ENCODE measurements at regions not wholly inside any gene's neighbourhood (a gene's known extent, or its start where the extent isn't known, plus 50 kb on each side); places are given as distances from the start of the nearest gene placed in this dataset.

DNA sequence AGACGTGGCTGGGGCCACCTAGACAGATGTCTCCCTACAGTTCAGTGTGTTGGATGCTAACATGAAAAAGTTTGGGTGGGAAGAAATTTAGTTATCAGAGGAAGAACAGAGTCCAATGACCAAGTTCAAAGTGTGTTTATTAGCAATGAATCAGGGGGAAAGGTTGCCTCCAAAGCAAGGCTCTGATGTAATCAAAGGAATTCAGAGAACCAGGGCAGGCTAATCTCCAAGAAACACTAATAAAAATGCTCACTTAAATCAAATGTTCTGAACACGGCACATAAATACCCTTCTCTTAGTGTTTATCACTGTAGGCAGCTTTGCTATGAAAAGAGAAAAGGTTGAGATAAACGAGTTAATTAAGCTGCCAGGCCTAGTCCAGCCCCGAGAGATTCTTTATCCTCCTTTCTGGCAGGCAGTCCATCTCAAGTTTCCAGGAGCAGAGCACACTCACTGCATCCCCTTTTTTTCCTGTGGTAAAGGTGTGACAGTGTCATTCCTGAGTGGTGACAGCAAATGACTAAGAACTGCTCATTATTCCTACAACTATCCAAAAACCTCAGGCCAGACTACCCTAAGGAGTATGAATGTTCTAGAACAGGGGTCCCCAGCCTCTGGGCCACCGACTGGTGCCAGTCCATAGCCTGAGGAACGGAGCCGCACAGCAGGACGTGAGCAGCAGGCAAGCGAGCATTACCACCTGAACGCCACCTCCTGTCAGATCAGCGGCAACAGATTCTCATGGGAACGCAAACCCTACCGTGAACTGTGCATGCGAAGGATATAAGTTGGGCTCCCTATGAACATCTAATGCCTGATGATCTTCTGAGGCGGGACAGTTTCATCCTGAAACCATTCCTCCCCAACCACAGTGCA is 66.9 kb upstream of the FHIP2A start:
- TF ChIP-seq, protein P1, sequence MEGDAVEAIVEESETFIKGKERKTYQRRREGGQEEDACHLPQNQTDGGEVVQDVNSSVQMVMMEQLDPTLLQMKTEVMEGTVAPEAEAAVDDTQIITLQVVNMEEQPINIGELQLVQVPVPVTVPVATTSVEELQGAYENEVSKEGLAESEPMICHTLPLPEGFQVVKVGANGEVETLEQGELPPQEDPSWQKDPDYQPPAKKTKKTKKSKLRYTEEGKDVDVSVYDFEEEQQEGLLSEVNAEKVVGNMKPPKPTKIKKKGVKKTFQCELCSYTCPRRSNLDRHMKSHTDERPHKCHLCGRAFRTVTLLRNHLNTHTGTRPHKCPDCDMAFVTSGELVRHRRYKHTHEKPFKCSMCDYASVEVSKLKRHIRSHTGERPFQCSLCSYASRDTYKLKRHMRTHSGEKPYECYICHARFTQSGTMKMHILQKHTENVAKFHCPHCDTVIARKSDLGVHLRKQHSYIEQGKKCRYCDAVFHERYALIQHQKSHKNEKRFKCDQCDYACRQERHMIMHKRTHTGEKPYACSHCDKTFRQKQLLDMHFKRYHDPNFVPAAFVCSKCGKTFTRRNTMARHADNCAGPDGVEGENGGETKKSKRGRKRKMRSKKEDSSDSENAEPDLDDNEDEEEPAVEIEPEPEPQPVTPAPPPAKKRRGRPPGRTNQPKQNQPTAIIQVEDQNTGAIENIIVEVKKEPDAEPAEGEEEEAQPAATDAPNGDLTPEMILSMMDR (IDR thresholded peaks at IDR 0.05) = no peak
- Mint-ChIP-seq H3K36me3 (ENCODE audit: low read depth) (no peaks in the 10 kb centered on the region), H3K27me3 (peaks cover 5% of the 10 kb centered on the region), H3K4me1 (ENCODE audit: low read depth) (no peaks in the 10 kb centered on the region), H3K9me3 (no peaks in the 10 kb centered on the region), H3K4me3 (no peak overlapping the region), H3K27ac (no peak overlapping the region)
- POLR2A ChIA-PET = no interaction called here
- intact Hi-C loops (cut with micrococcal nuclease) = no loop called here
- no peak for DNase-seq
- CTCF ChIA-PET = interaction anchor here (0.6 to 0.7 kb wide), 2 partner anchors 41 to 1253 kb away, joined by 3 to 4 read pairs; no protein-coding TSS in a partner anchor
- ATAC-seq = no peak

DNA sequence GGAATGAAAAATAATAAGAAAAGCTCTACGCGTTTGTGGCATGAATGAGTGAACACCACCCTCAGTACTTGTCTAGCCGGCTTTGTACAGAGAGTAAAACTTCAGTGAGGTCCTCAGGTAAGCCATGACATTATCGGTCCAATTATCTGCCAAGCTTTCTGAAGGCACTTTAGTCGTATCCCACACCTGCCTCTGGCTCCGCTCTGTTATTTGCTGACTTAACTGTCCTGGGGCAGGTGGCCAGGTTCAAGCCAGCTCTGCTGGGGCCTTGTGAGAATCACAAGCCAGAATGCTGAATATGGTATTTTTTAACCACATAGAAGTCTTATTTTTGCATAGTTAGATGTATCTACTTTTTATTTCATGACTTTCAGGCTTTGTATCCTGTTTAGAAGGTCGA is 66.0 kb upstream of the FHIP2A start:
- no peak for DNase-seq
- intact Hi-C loops (cut with micrococcal nuclease) = no loop called here
- H3K4me1 Mint-ChIP-seq (ENCODE audit: low read depth) = no peaks in the 10 kb centered on the region
- no peaks in the 10 kb centered on the region for H3K36me3 Mint-ChIP-seq (ENCODE audit: low read depth)
- ChIA-PET CTCF (interaction anchor here (0.6 to 0.7 kb wide), 2 partner anchors 41 to 1254 kb away, joined by 3 to 4 read pairs; no protein-coding TSS in a partner anchor), POLR2A (no interaction called here)
- no peak overlapping the region for H3K4me3 Mint-ChIP-seq
- peaks cover 6% of the 10 kb centered on the region for H3K27me3 Mint-ChIP-seq
- H3K9me3 Mint-ChIP-seq = no peaks in the 10 kb centered on the region
- ATAC-seq = no peak
- TF ChIP-seq, protein P1 (IDR thresholded peaks at IDR 0.05) = no peak
- H3K27ac Mint-ChIP-seq = no peak overlapping the region

DNA sequence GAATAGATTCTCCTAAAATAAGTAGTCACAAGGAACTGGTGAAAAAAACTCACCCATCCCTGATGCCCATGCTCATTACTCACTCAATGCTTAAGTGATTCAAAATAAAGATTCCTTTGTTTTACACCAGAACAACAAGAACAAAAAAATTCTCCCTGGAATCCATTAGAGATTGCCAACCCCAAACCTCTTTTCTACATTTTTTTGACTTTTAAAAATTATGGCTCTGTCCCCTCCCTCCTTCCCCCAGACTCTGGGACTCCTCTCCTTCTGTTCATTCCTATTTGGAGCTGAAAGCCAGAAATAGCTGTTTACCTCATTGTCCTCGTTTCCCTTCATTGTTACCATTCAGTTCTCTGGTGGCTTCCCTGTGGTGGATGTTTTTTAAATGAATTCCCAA is 63.2 kb upstream of the FHIP2A start:
- intact Hi-C loops (cut with micrococcal nuclease) = no loop called here
- no peak overlapping the region for H3K27ac Mint-ChIP-seq
- H3K4me1 Mint-ChIP-seq (ENCODE audit: low read depth) = no peaks in the 10 kb centered on the region
- no peaks in the 10 kb centered on the region for H3K36me3 Mint-ChIP-seq (ENCODE audit: low read depth)
- no peak overlapping the region for H3K4me3 Mint-ChIP-seq
- ChIA-PET CTCF (no interaction called here), POLR2A (no interaction called here)
- H3K9me3 Mint-ChIP-seq = no peaks in the 10 kb centered on the region
- ATAC-seq = no peak
- DNase-seq = no peak
- TF ChIP-seq, protein P1 (IDR thresholded peaks at IDR 0.05) = no peak
- H3K27me3 Mint-ChIP-seq = peaks cover 7% of the 10 kb centered on the region

DNA sequence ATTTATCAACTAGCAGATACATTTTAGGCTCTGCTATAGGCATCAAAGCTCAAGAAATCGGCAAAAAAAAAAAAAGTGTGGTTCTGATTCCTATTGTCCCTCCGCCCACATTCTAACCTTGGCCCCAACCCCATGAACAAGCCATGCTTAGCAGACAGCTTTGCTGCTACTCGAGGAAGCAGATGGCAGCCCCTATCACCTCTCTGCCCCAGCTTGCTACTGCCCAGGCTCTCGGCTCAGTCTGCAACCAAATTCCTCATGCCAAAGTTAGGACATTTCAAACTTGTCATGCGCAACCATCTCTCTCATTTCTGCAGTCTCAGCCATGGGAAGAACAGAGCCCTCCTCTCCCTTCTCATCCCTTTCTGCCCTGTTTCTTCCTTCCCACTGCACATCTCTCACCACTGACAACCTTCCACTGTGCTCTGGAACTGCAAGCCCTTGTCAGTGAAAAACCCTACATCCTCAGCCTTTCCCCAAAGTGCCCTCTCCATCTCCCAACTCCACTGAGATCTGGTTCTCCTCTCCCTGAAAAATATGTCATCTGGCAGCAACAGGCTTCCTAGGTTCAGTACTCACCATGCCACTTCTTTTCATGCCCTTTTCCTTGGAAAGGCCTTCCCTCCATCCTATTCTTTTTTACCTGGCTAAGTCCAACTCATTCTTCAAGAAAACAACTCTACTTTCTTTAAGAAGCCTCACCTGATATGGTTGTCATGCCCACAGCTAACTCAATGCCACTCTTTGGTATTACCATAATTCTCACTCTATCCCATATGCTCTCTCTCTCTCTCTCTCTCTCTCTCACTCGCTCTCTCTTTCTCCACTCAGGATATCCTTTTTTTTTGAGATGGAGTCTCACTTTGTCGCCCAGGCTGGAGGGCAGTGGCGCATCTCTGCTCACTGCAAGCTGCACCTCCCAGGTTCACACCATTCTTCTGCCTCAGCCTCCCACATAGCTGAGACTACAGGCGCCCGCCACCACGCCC is 60.1 kb upstream of the FHIP2A start:
- Mint-ChIP-seq H3K4me1 (ENCODE audit: low read depth) (no peaks in the 10 kb centered on the region), H3K27ac (no peak overlapping the region), H3K27me3 (peaks cover 18% of the 10 kb centered on the region), H3K9me3 (no peaks in the 10 kb centered on the region), H3K4me3 (no peak overlapping the region), H3K36me3 (ENCODE audit: low read depth) (no peaks in the 10 kb centered on the region)
- DNase-seq (no peak), ATAC-seq (no peak)
- ChIA-PET CTCF (no interaction called here), POLR2A (no interaction called here)
- intact Hi-C loops (cut with micrococcal nuclease) = no loop called here
- TF ChIP-seq, protein P1 (IDR thresholded peaks at IDR 0.05) = no peak

All from activated CD8-positive, alpha-beta T cell treated with anti-CD3 and anti-CD28 coated beads for 36 hours (primary cell).